CD8-positive, alpha-beta memory T cell (primary cell): ENCODE measurements at regions not wholly inside any gene's neighbourhood (a gene's known extent, or its start where the extent isn't known, plus 50 kb on each side); places are given as distances from the start of the nearest gene placed in this dataset.
A peak's percentile ranks its signal among the peaks of the same experiment; 100 is the strongest.

Source experiments
- CTCF ChIA-PET: fragments of 350-600 bp; sonication (Branson Sonifier 250); formaldehyde crosslinking; loops from one replicate; lab custom pipeline; 2021; ENCODE audit warnings: antibody characterized with exemption; lab: Charles Lee
- POLR2A ChIA-PET: fragments of 350-600 bp; sonication (Branson Sonifier 250); formaldehyde crosslinking; loops from one replicate; lab custom pipeline; 2021; ENCODE audit warnings: antibody characterized with exemption; lab: Charles Lee
- DNase-seq, 5 donors: peaks; one replicate each; pipeline versions ENCODE4 v3.0.0 to v3.0.0-alpha.2; 2020 to 2022; ENCODE audit warnings: mixed read lengths in 1 of 5
- H3K27ac ChIP-seq: one replicate; pipeline ENCODE4 v1.7.0; 2013; ENCODE audit warnings: low read depth, mild to moderate bottlenecking, low read length, moderate library complexity
- H3K27me3 ChIP-seq: 2 replicates; pipeline ENCODE4 v1.7.0; 2013; ENCODE audit warnings: low read length, mild to moderate bottlenecking; ENCODE audit not compliant: insufficient read depth, poor library complexity, severe bottlenecking
- H3K36me3 ChIP-seq: 2 replicates; pipeline ENCODE4 v1.7.0; 2013; ENCODE audit warnings: mild to moderate bottlenecking, low read length, moderate library complexity; ENCODE audit not compliant: insufficient read depth
- H3K4me1 ChIP-seq: 2 replicates; pipeline ENCODE4 v1.7.0; 2013; ENCODE audit warnings: mild to moderate bottlenecking, low read length, moderate library complexity; ENCODE audit not compliant: insufficient read depth
- H3K4me3 ChIP-seq: 2 replicates; pipeline ENCODE4 v1.7.0; 2013; ENCODE audit warnings: mild to moderate bottlenecking, low read length
- H3K9me3 ChIP-seq: 2 replicates; pipeline ENCODE4 v1.7.0; 2013; ENCODE audit warnings: mild to moderate bottlenecking, low read length
- H3K27ac Mint-ChIP-seq, 8 donors: one replicate each; pipeline ENCODE4 v1.8.0; 2020 to 2021; ENCODE audit warnings: mixed read lengths in 8 of 8, mild to moderate bottlenecking in 6 of 8, inconsistent platforms in 3 of 8, moderate library complexity in 3 of 8
- H3K27me3 Mint-ChIP-seq, 2 donors: one replicate each; pipeline ENCODE4 v1.8.0; 2020 to 2021; ENCODE audit warnings: mixed read lengths in 2 of 2, mild to moderate bottlenecking in 1 of 2, moderate library complexity in 1 of 2
- H3K36me3 Mint-ChIP-seq, 3 donors: one replicate each; pipeline ENCODE4 v1.8.0; 2020 to 2021; ENCODE audit warnings: mixed read lengths in 3 of 3, inconsistent platforms in 1 of 3, mild to moderate bottlenecking in 1 of 3
- H3K4me1 Mint-ChIP-seq, 3 donors: one replicate each; pipeline ENCODE4 v1.8.0; 2020 to 2021; ENCODE audit warnings: mixed read lengths in 3 of 3, inconsistent platforms in 1 of 3, mild to moderate bottlenecking in 1 of 3
- H3K4me3 Mint-ChIP-seq, 7 donors: one replicate each; pipeline ENCODE4 v1.8.0; 2020 to 2021; ENCODE audit warnings: mixed read lengths in 7 of 7, mild to moderate bottlenecking in 6 of 7, moderate library complexity in 4 of 7, inconsistent platforms in 2 of 7
- H3K9me3 Mint-ChIP-seq, 5 donors: one replicate each; pipeline ENCODE4 v1.8.0; 2020 to 2022; ENCODE audit warnings: mixed read lengths in 5 of 5, mild to moderate bottlenecking in 3 of 5, moderate library complexity in 2 of 5, inconsistent platforms in 1 of 5

- H3K9me3 ChIP-seq = peaks cover 1% of the 10 kb centered on the region
- peaks cover 0 to 2% of the 10 kb centered on the region in 2 donors for H3K27me3 Mint-ChIP-seq
- H3K27ac Mint-ChIP-seq = peak overlapping the region in 3 of 8 donors; percentile 10 to 65 (median 11)
- no peaks in the 10 kb centered on the region for H3K27me3 ChIP-seq
- H3K4me3 Mint-ChIP-seq = no peak overlapping the region
- peaks cover 0 to 8% (median 8%) of the 10 kb centered on the region in 3 donors for H3K36me3 Mint-ChIP-seq
- peaks cover 0 to 3% (median 2%) of the 10 kb centered on the region in 5 donors for H3K9me3 Mint-ChIP-seq
- no peak overlapping the region for H3K4me3 ChIP-seq
- H3K27ac ChIP-seq = no peak overlapping the region
- H3K4me1 ChIP-seq = no peaks in the 10 kb centered on the region
- DNase-seq = no peak
- H3K4me1 Mint-ChIP-seq = peaks cover 2 to 14% (median 4%) of the 10 kb centered on the region in 3 donors
- ChIA-PET POLR2A (interaction anchor here (1.5 kb wide), 1 partner anchor 112 kb away, joined by 3 read pairs; the partner anchor contains the start of gene ZFP36L2), CTCF (interaction anchor here (1.6 kb wide), 1 partner anchor 370 kb away, joined by 3 read pairs; no protein-coding TSS in a partner anchor)
- H3K36me3 ChIP-seq = no peaks in the 10 kb centered on the region
Observed at GRCh38 chr2:43114210-43114609, 112.2 kb downstream of the ZFP36L2 start.

- no peak overlapping the region for H3K4me3 Mint-ChIP-seq
- DNase-seq = no peak
Observed at GRCh38 chr2:43111788-43112554, 114.4 kb downstream of the ZFP36L2 start.

GRCh38 chr2:43110442-43110871 is 115.9 kb downstream of the ZFP36L2 start:
- Histone ChIP-seq H3K4me3 (no peak overlapping the region), H3K27ac (no peak overlapping the region), H3K4me1 (no peaks in the 10 kb centered on the region), H3K36me3 (no peaks in the 10 kb centered on the region), H3K9me3 (no peaks in the 10 kb centered on the region), H3K27me3 (no peaks in the 10 kb centered on the region)
- Mint-ChIP-seq H3K9me3 (no peaks in the 10 kb centered on the region), H3K36me3 (peaks cover 0 to 2% (median 0%) of the 10 kb centered on the region in 3 donors), H3K4me3 (no peak overlapping the region), H3K4me1 (peaks cover 4 to 14% (median 5%) of the 10 kb centered on the region in 3 donors), H3K27me3 (peaks cover 0 to 3% of the 10 kb centered on the region in 2 donors), H3K27ac (peak overlapping the region in 1 of 8 donors; percentile 87)
- DNase-seq = no peak
- CTCF ChIA-PET = interaction anchor here (0.9 kb wide), 1 partner anchor 119 kb away, joined by 3 read pairs; no protein-coding TSS in a partner anchor
- POLR2A ChIA-PET = no interaction called here

More at GRCh38 chr2:43111788-43112554, 114.4 kb downstream of the ZFP36L2 start:
- H3K4me1 ChIP-seq = no peaks in the 10 kb centered on the region
- no peaks in the 10 kb centered on the region for H3K36me3 ChIP-seq
- no peak overlapping the region for H3K27ac ChIP-seq
- Mint-ChIP-seq H3K4me1 (peaks cover 2 to 14% (median 4%) of the 10 kb centered on the region in 3 donors), H3K9me3 (no peaks in the 10 kb centered on the region), H3K36me3 (peaks cover 0 to 2% (median 0%) of the 10 kb centered on the region in 3 donors), H3K27ac (no peak overlapping the region), H3K27me3 (peaks cover 0 to 4% of the 10 kb centered on the region in 2 donors)
- no peak overlapping the region for H3K4me3 ChIP-seq
- ChIA-PET POLR2A (no interaction called here), CTCF (interaction anchor here (1.0 kb wide), 1 partner anchor 11 kb away, joined by 3 read pairs; no protein-coding TSS in a partner anchor)
- no peaks in the 10 kb centered on the region for H3K27me3 ChIP-seq
- no peaks in the 10 kb centered on the region for H3K9me3 ChIP-seq

GRCh38 chr2:43109261-43109743 is 117.1 kb downstream of the ZFP36L2 start:
- Histone ChIP-seq H3K4me3 (no peak overlapping the region), H3K9me3 (no peaks in the 10 kb centered on the region), H3K27ac (no peak overlapping the region), H3K4me1 (no peaks in the 10 kb centered on the region), H3K36me3 (no peaks in the 10 kb centered on the region), H3K27me3 (no peaks in the 10 kb centered on the region)
- DNase-seq = no peak
- H3K27ac Mint-ChIP-seq = peak overlapping the region in 3 of 8 donors; percentile 42 to 64 (median 55)
- H3K9me3 Mint-ChIP-seq = no peaks in the 10 kb centered on the region
- ChIA-PET CTCF (no interaction called here), POLR2A (no interaction called here)
- peaks cover 0 to 5% (median 3%) of the 10 kb centered on the region in 3 donors for H3K4me1 Mint-ChIP-seq
- no peak overlapping the region for H3K4me3 Mint-ChIP-seq
- peaks cover 0 to 1% of the 10 kb centered on the region in 2 donors for H3K27me3 Mint-ChIP-seq
- peaks cover 0 to under 1% (median under 1%) of the 10 kb centered on the region in 3 donors for H3K36me3 Mint-ChIP-seq

- no peak overlapping the region for H3K27ac ChIP-seq
- H3K36me3 ChIP-seq = no peaks in the 10 kb centered on the region
- no peaks in the 10 kb centered on the region for H3K4me1 ChIP-seq
- ChIA-PET POLR2A (no interaction called here), CTCF (no interaction called here)
- no peak for DNase-seq
- H3K4me3 Mint-ChIP-seq = no peak overlapping the region
- peaks cover 0 to 2% (median 0%) of the 10 kb centered on the region in 3 donors for H3K4me1 Mint-ChIP-seq
- no peaks in the 10 kb centered on the region for H3K9me3 ChIP-seq
- H3K36me3 Mint-ChIP-seq = peaks cover 0 to 7% (median 3%) of the 10 kb centered on the region in 3 donors
- H3K27me3 ChIP-seq = no peaks in the 10 kb centered on the region
- H3K9me3 Mint-ChIP-seq = no peaks in the 10 kb centered on the region
- H3K27ac Mint-ChIP-seq = peak overlapping the region in 1 of 8 donors; percentile 7
- H3K4me3 ChIP-seq = no peak overlapping the region
- peaks cover 0 to 1% of the 10 kb centered on the region in 2 donors for H3K27me3 Mint-ChIP-seq
Observed at GRCh38 chr2:43107679-43108078, 118.7 kb downstream of the ZFP36L2 start.

GRCh38 chr2:43106559-43107527 is 119.6 kb downstream of the ZFP36L2 start:
- H3K4me1 Mint-ChIP-seq = peaks cover 0 to 2% (median 0%) of the 10 kb centered on the region in 3 donors

GRCh38 chr2:43105586-43106558 is 120.5 kb downstream of the ZFP36L2 start:
- CTCF ChIA-PET = no interaction called here
- peak overlapping the region in 2 of 8 donors; percentile 42 to 46 for H3K27ac Mint-ChIP-seq

More at GRCh38 chr2:43106559-43107527, 119.6 kb downstream of the ZFP36L2 start:
- Mint-ChIP-seq H3K36me3 (peaks cover 0 to 7% (median 3%) of the 10 kb centered on the region in 3 donors), H3K4me3 (no peak overlapping the region), H3K27ac (peak overlapping the region in 5 of 8 donors; percentile 40 to 66 (median 47)), H3K9me3 (no peaks in the 10 kb centered on the region), H3K27me3 (peaks cover 0 to 1% of the 10 kb centered on the region in 2 donors)
- DNase-seq = no peak
- no peaks in the 10 kb centered on the region for H3K4me1 ChIP-seq
- H3K36me3 ChIP-seq = no peaks in the 10 kb centered on the region
- no peak overlapping the region for H3K27ac ChIP-seq
- no peaks in the 10 kb centered on the region for H3K27me3 ChIP-seq
- ChIA-PET POLR2A (no interaction called here), CTCF (no interaction called here)
- no peaks in the 10 kb centered on the region for H3K9me3 ChIP-seq
- no peak overlapping the region for H3K4me3 ChIP-seq

More at GRCh38 chr2:43105586-43106558, 120.5 kb downstream of the ZFP36L2 start:
- no peak for DNase-seq
- Histone ChIP-seq H3K4me3 (no peak overlapping the region), H3K9me3 (no peaks in the 10 kb centered on the region), H3K27me3 (no peaks in the 10 kb centered on the region), H3K4me1 (no peaks in the 10 kb centered on the region), H3K36me3 (no peaks in the 10 kb centered on the region), H3K27ac (no peak overlapping the region)
- no peaks in the 10 kb centered on the region for H3K9me3 Mint-ChIP-seq
- H3K27me3 Mint-ChIP-seq = peaks cover 0 to 1% of the 10 kb centered on the region in 2 donors
- H3K36me3 Mint-ChIP-seq = peaks cover 0 to 7% (median 3%) of the 10 kb centered on the region in 3 donors
- H3K4me3 Mint-ChIP-seq = no peak overlapping the region
- POLR2A ChIA-PET = no interaction called here
- H3K4me1 Mint-ChIP-seq = peaks cover 0 to 2% (median 0%) of the 10 kb centered on the region in 3 donors
